Fibroblast of lung (primary cell): ENCODE measurements at regions not wholly inside any gene's neighbourhood (a gene's known extent, or its start where the extent isn't known, plus 50 kb on each side); places are given as distances from the start of the nearest gene placed in this dataset.

ENCODE experiments used
- DNase-seq, 2 donors: peaks; one replicate each; pipeline versions ENCODE4 v3.0.0 to v3.0.0-alpha.2; 2010; ENCODE audit warnings: low read depth in 2 of 2
- H2AFZ ChIP-seq: 2 replicates; pipeline ENCODE4 v1.5.1; 2012; ENCODE audit warnings: low read length, control low read depth, inconsistent platforms
- H3K27ac ChIP-seq: 2 replicates; pipeline ENCODE4 v1.5.1; 2011; ENCODE audit warnings: low read length, control low read depth; ENCODE audit not compliant: insufficient read depth
- H3K27me3 ChIP-seq: 2 replicates; pipeline ENCODE4 v1.5.1; 2011; ENCODE audit warnings: mild to moderate bottlenecking, low read length; ENCODE audit not compliant: control insufficient read depth, insufficient read depth
- H3K36me3 ChIP-seq: 2 replicates; pipeline ENCODE4 v1.5.1; 2011; ENCODE audit warnings: low read length; ENCODE audit not compliant: control insufficient read depth, insufficient read depth
- H3K4me1 ChIP-seq: 2 replicates; pipeline ENCODE4 v1.5.1; 2011; ENCODE audit warnings: low read length; ENCODE audit not compliant: control insufficient read depth, insufficient read depth; ENCODE audit errors: extremely low read depth
- H3K4me2 ChIP-seq: 2 replicates; pipeline ENCODE4 v1.5.1; 2011; ENCODE audit warnings: low read length, control low read depth; ENCODE audit not compliant: insufficient read depth; ENCODE audit errors: extremely low read depth
- H3K4me3 ChIP-seq, 4 experiments: fragments of 200-600 bp in 1 of 4; sonication (generic) in 1 of 4; replicated peaks in 1 of 4; 2 replicates each; pipeline ENCODE4 v1.5.1; 2011 to 2016; ENCODE audit warnings: low read length in 4 of 4, low read depth in 3 of 4, mild to moderate bottlenecking in 3 of 4, control low read depth in 2 of 4, inconsistent platforms in 1 of 4, mixed read lengths in 1 of 4; ENCODE audit not compliant: insufficient read depth in 1 of 4; ENCODE audit errors: control extremely low read depth in 1 of 4
- H3K79me2 ChIP-seq: 2 replicates; pipeline ENCODE4 v1.5.1; 2012; ENCODE audit warnings: mild to moderate bottlenecking, low read length, inconsistent platforms; ENCODE audit not compliant: control insufficient read depth, insufficient read depth
- H3K9ac ChIP-seq: 2 replicates; pipeline ENCODE4 v1.5.1; 2011; ENCODE audit warnings: mild to moderate bottlenecking, low read length, control low read depth; ENCODE audit not compliant: insufficient read depth
- H3K9me3 ChIP-seq: 2 replicates; pipeline ENCODE4 v1.5.1; 2012; ENCODE audit warnings: low read depth, low read length; ENCODE audit not compliant: control insufficient read depth, insufficient read depth
- H4K20me1 ChIP-seq: 2 replicates; pipeline ENCODE4 v1.5.1; 2011; ENCODE audit warnings: low read length; ENCODE audit not compliant: control insufficient read depth, insufficient read depth; ENCODE audit errors: extremely low read depth
- EZH2 ChIP-seq: IDR thresholded peaks from 2 replicates; pipeline ENCODE4 v1.5.1; 2012; ENCODE audit warnings: low read length, control low read depth, mild to moderate bottlenecking; ENCODE audit errors: missing control alignments
- TF ChIP-seq, protein P1 (sequence below), 2 donors: IDR thresholded peaks in 1 of 2; conservative IDR thresholded peaks in 1 of 2; 1 replicate in 1 of 2; 2 replicates in 1 of 2; pipeline ENCODE4 v1.5.1; 2011 to 2012; ENCODE audit warnings: low read length in 2 of 2, control low read depth in 1 of 2, inconsistent platforms in 1 of 2, low read depth in 1 of 2, mild to moderate bottlenecking in 1 of 2

DNA sequence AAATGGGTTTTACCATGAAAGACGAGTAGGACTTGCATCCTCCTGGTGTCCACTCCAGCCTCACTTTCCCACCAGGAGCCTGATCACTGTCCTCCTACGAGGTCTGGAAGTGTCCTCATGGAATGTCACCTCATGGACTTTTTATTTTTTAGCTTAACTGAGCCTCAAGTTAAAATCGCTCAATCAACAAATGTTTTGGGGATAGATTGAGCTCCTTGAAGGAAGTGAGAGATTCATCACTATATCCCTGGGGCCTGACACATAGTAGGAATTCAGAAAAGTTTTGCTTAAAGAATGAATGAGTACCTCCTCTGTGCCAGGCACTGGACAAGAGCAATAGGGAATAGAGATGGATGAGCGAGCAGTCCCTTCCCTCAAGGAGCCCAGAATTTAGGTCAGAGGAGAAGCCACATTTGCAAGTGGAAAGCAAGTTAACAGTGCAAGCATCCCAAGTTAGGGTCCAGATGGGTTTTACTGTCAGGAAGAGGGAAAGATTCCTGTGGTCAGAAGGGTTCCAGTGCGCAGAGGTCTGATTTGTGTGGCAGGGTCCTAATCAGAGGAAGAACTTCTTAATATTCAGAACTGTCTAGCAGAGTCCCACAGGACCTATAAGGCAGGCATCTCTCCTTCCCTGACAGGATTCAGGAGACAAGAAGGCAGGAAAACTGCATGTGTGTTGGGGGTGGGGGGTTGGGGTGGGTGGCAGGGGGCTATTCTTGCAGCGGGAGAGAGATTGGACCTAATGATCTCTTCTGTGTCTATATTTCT, 67.0 kb downstream of the MYCN start:
- no peak overlapping the region for H3K4me2 ChIP-seq
- H3K79me2 ChIP-seq = no peaks in the 10 kb centered on the region
- no peaks in the 10 kb centered on the region for H3K36me3 ChIP-seq
- no peak for DNase-seq
- no peak overlapping the region for H3K4me3 ChIP-seq
- TF ChIP-seq EZH2 = no peak
- TF ChIP-seq, protein P1, sequence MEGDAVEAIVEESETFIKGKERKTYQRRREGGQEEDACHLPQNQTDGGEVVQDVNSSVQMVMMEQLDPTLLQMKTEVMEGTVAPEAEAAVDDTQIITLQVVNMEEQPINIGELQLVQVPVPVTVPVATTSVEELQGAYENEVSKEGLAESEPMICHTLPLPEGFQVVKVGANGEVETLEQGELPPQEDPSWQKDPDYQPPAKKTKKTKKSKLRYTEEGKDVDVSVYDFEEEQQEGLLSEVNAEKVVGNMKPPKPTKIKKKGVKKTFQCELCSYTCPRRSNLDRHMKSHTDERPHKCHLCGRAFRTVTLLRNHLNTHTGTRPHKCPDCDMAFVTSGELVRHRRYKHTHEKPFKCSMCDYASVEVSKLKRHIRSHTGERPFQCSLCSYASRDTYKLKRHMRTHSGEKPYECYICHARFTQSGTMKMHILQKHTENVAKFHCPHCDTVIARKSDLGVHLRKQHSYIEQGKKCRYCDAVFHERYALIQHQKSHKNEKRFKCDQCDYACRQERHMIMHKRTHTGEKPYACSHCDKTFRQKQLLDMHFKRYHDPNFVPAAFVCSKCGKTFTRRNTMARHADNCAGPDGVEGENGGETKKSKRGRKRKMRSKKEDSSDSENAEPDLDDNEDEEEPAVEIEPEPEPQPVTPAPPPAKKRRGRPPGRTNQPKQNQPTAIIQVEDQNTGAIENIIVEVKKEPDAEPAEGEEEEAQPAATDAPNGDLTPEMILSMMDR (conservative IDR thresholded peaks at IDR 0.05 in 1 of 2, IDR thresholded peaks at IDR 0.05 in 1 of 2; ENCODE audit: low read depth in 1 of 2, low read length in 2 of 2) = no peak
- H4K20me1 ChIP-seq = no peaks in the 10 kb centered on the region
- no peaks in the 10 kb centered on the region for H3K9me3 ChIP-seq
- no peak overlapping the region for H3K9ac ChIP-seq
- H3K4me1 ChIP-seq = no peaks in the 10 kb centered on the region
- H3K27me3 ChIP-seq = no peaks in the 10 kb centered on the region
- H3K27ac ChIP-seq = no peak overlapping the region
- H2AFZ ChIP-seq = no peak overlapping the region

DNA sequence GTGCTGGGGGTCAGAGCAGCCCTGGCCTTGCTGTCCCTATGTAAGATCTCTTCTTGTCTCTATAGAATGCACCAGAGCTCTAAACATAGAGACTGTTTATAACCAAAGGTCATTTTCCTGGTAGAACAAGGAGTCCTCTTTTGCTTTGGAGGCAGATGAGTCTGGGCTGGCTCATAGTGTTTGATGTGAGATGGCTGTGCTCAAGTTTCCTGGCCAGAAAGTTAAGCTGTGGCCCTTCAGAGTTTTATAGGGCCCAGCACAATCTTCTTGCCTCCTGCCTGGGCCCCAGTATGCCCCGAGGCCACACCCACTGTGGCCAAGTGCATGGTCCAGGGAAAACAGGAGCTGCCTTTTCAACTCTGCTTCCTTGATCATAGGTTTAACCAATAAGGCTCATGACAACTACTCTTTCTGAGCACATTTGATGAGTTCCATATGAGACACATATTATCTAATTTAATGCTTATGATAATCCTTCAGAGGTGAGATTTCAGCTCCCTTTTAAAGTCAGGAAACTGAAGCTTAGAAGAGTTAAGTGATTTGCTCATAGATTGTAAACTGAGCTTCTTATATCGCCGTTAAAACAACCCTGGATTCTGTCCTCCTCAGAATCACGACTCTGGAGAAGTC, 66.3 kb downstream of the MYCN start:
- no peak for TF ChIP-seq EZH2
- TF ChIP-seq, protein P1 (conservative IDR thresholded peaks at IDR 0.05 in 1 of 2, IDR thresholded peaks at IDR 0.05 in 1 of 2; ENCODE audit: low read depth in 1 of 2, low read length in 2 of 2) = no peak
- no peaks in the 10 kb centered on the region for H4K20me1 ChIP-seq
- no peak overlapping the region for H3K4me2 ChIP-seq
- no peaks in the 10 kb centered on the region for H3K79me2 ChIP-seq
- no peak overlapping the region for H3K27ac ChIP-seq
- no peaks in the 10 kb centered on the region for H3K4me1 ChIP-seq
- no peak overlapping the region for H3K9ac ChIP-seq
- H3K27me3 ChIP-seq = no peaks in the 10 kb centered on the region
- H3K4me3 ChIP-seq = no peak overlapping the region
- DNase-seq = no peak
- H2AFZ ChIP-seq = no peak overlapping the region
- no peaks in the 10 kb centered on the region for H3K36me3 ChIP-seq
- no peaks in the 10 kb centered on the region for H3K9me3 ChIP-seq

GRCh38 chr2:16005816-16006536, 65.6 kb downstream of the MYCN start:
- Histone ChIP-seq H4K20me1 (no peaks in the 10 kb centered on the region), H3K4me1 (no peaks in the 10 kb centered on the region), H3K27ac (no peak overlapping the region), H3K9ac (no peak overlapping the region), H3K36me3 (no peaks in the 10 kb centered on the region), H3K79me2 (no peaks in the 10 kb centered on the region), H3K9me3 (no peaks in the 10 kb centered on the region), H3K4me2 (no peak overlapping the region), H3K4me3 (no peak overlapping the region), H2AFZ (no peak overlapping the region), H3K27me3 (no peaks in the 10 kb centered on the region)
- TF ChIP-seq EZH2 = no peak
- TF ChIP-seq, protein P1 (conservative IDR thresholded peaks at IDR 0.05 in 1 of 2, IDR thresholded peaks at IDR 0.05 in 1 of 2; ENCODE audit: low read depth in 1 of 2, low read length in 2 of 2) = no peak
- DNase-seq = no peak
